ENCODE measurements at regions not wholly inside any gene's neighbourhood (a gene's known extent, or its start where the extent isn't known, plus 50 kb on each side); places are given as distances from the start of the nearest gene placed in this dataset.

DNA sequence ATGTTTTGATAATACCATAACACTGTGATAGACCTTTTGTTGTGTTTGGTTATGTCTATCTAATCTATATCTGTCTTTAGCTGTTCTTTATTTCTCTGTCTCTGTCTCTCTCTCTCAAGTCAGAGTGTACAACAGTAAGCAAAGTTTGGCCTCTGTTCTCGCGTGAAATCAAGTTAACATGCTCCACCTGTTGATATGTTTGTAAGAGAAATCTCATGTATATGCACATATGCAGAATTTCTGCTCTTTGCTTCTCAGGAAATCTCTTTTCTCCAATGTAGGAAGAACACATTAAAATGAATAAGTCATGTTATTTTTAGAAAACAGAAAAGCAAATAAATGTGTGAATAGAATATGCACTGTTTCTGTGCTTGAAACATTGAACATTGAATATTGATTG lies 425.5 kb upstream of the SEMA6D start:
- no TSS peak for BruUV-seq (replicated peaks)
- Histone ChIP-seq H3K4me3 (ENCODE audit: insufficient read depth, low read depth, low read length) (no peak overlapping the region), H3K4ac (ENCODE audit: low read depth, low read length) (no peak overlapping the region), H2BK5ac (ENCODE audit: low read depth, low read length, poor library complexity, severe bottlenecking) (no peak overlapping the region), H4K91ac (ENCODE audit: insufficient read depth, low read depth, low read length) (no peak overlapping the region), H3K9ac (ENCODE audit: low read depth, low read length) (no peak overlapping the region), H3K27me3 (ENCODE audit: control insufficient read depth, insufficient read depth, low read length) (no peaks in the 10 kb centered on the region), H3K36me3 (ENCODE audit: control insufficient read depth, insufficient read depth, low read length) (no peaks in the 10 kb centered on the region), H2AK5ac (ENCODE audit: low read depth, low read length) (no peak overlapping the region), H4K5ac (ENCODE audit: low read depth, low read length) (no peak overlapping the region), H3K79me1 (ENCODE audit: low read depth in 1 of 2, low read length in 2 of 2) (no peaks in the 10 kb centered on the region), H2BK120ac (ENCODE audit: low read depth, low read length) (no peak overlapping the region), H2BK15ac (ENCODE audit: low read depth, low read length) (no peak overlapping the region), H3K56ac (ENCODE audit: extremely low read depth, insufficient read depth, low read length) (no peak overlapping the region), H4K20me1 (ENCODE audit: insufficient read depth, low read length) (no peaks in the 10 kb centered on the region), H3K9me1 (ENCODE audit: insufficient read depth, low read length) (peaks cover 4% of the 10 kb centered on the region; the same call in 1 of the 2 replicates), H3K4me1 (ENCODE audit: control insufficient read depth, insufficient read depth, low read length) (peaks cover 6% of the 10 kb centered on the region), H3K4me2 (ENCODE audit: low read depth, low read length) (no peak overlapping the region), H3K14ac (replicated peaks; ENCODE audit: low read depth, low read length) (no peak overlapping the region), H2BK20ac (ENCODE audit: low read depth, low read length) (no peak overlapping the region), H4K8ac (ENCODE audit: low read depth in 2 of 2, low read length in 2 of 2) (no peak overlapping the region), H3K18ac (ENCODE audit: low read depth, low read length) (no peak overlapping the region), H2AK9ac (replicated peaks; ENCODE audit: low read depth, low read length, poor library complexity) (no peak overlapping the region), H2AFZ (replicated peaks; ENCODE audit: low read length, poor library complexity) (no peak overlapping the region), H3K9me3 (ENCODE audit: control insufficient read depth, insufficient read depth, low read length) (no peaks in the 10 kb centered on the region), H3K27ac (ENCODE audit: insufficient read depth, low read length) (no peak overlapping the region), H3K23ac (ENCODE audit: low read depth, low read length) (no peak overlapping the region)
- ATAC-seq (ENCODE audit: low read depth) (no peak), DNase-seq (no peak)
- TF ChIP-seq MAFK (IDR thresholded peaks at IDR 0.05; ENCODE audit: low read depth, low read length) (no peak), FOS (IDR thresholded peaks at IDR 0.05; ENCODE audit: low read depth, low read length) (no peak), CHD1 (IDR thresholded peaks at IDR 0.05; ENCODE audit: low read depth, low read length) (no peak), BHLHE40 (IDR thresholded peaks at IDR 0.05; ENCODE audit: low read depth, low read length) (no peak), CEBPB (IDR thresholded peaks at IDR 0.05; ENCODE audit: low read depth, low read length) (no peak), MXI1 (IDR thresholded peaks at IDR 0.05; ENCODE audit: borderline replicate concordance, low read depth, low read length) (no peak)
- TF ChIP-seq, protein P1, sequence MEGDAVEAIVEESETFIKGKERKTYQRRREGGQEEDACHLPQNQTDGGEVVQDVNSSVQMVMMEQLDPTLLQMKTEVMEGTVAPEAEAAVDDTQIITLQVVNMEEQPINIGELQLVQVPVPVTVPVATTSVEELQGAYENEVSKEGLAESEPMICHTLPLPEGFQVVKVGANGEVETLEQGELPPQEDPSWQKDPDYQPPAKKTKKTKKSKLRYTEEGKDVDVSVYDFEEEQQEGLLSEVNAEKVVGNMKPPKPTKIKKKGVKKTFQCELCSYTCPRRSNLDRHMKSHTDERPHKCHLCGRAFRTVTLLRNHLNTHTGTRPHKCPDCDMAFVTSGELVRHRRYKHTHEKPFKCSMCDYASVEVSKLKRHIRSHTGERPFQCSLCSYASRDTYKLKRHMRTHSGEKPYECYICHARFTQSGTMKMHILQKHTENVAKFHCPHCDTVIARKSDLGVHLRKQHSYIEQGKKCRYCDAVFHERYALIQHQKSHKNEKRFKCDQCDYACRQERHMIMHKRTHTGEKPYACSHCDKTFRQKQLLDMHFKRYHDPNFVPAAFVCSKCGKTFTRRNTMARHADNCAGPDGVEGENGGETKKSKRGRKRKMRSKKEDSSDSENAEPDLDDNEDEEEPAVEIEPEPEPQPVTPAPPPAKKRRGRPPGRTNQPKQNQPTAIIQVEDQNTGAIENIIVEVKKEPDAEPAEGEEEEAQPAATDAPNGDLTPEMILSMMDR (conservative IDR thresholded peaks at IDR 0.05; ENCODE audit: low read depth, low read length) = no peak
- TF ChIP-seq, protein P2, sequence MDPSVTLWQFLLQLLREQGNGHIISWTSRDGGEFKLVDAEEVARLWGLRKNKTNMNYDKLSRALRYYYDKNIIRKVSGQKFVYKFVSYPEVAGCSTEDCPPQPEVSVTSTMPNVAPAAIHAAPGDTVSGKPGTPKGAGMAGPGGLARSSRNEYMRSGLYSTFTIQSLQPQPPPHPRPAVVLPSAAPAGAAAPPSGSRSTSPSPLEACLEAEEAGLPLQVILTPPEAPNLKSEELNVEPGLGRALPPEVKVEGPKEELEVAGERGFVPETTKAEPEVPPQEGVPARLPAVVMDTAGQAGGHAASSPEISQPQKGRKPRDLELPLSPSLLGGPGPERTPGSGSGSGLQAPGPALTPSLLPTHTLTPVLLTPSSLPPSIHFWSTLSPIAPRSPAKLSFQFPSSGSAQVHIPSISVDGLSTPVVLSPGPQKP (IDR thresholded peaks at IDR 0.05; ENCODE audit: borderline replicate concordance, low read depth, low read length) = no peak
- TF ChIP-seq, protein P3, sequence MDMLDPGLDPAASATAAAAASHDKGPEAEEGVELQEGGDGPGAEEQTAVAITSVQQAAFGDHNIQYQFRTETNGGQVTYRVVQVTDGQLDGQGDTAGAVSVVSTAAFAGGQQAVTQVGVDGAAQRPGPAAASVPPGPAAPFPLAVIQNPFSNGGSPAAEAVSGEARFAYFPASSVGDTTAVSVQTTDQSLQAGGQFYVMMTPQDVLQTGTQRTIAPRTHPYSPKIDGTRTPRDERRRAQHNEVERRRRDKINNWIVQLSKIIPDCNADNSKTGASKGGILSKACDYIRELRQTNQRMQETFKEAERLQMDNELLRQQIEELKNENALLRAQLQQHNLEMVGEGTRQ (IDR thresholded peaks at IDR 0.05; ENCODE audit: low read depth, low read length) = no peak
- CTCF ChIA-PET = interaction anchor here (0.6 kb wide), 1 partner anchor 699 kb away, joined by 4 read pairs; no protein-coding TSS in a partner anchor
- in situ Hi-C loops (cut with MboI; ENCODE audit: low sequenced_read_pairs) = no loop called here
- intact Hi-C loops (cut with micrococcal nuclease) = loop anchor here (5.0 kb wide), 4 partner anchors 41 to 426 kb away; partner anchors contain the start of gene SEMA6D
- dilution Hi-C loops (cut with HindIII; ENCODE audit: low sequenced_read_pairs, unreplicated experiment) = no loop called here
- POLR2A ChIA-PET (ENCODE audit: unreplicated experiment) = no interaction called here
- no CpG with 5 or more reads among the region's 2 CpGs for WGBS, 2 experiments (ENCODE audit: extremely low coverage in 2 of 2, insufficient read length in 1 of 2)

All from IMR-90 (cell line).